GM18907 (cell line): ENCODE measurements at regions not wholly inside any gene's neighbourhood (a gene's known extent, or its start where the extent isn't known, plus 50 kb on each side); places are given as distances from the start of the nearest gene placed in this dataset.
A peak's percentile ranks its signal among the peaks of the same experiment; 100 is the strongest.

Experiments used
- ATAC-seq: cut with Tn5 transposase; IDR thresholded peaks from one replicate; pipeline ENCODE4 v1.9.1; 2021; ENCODE audit warnings: mild to moderate bottlenecking, moderate library complexity; ENCODE audit not compliant: unreplicated experiment

DNA sequence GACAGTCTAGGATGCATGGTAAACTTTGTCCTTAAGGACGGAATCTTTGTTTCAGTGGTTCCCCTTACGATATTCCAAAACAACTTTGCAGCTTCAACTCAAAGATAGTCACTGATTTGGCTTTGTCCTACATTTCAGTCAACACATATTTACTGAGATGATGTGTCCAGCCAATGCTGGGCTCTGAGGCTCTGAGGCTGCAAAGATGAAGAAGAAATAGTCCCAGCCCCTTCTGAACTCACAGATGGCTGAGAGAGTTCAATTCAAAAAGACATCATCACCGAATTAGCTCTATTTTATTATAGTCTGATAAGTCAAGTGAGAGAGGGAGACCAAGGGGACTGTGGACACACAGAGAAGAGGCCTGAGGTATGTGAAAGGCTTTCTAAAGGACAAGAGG, 544.0 kb downstream of the ACTL7B start:
- ATAC-seq: no peak

DNA sequence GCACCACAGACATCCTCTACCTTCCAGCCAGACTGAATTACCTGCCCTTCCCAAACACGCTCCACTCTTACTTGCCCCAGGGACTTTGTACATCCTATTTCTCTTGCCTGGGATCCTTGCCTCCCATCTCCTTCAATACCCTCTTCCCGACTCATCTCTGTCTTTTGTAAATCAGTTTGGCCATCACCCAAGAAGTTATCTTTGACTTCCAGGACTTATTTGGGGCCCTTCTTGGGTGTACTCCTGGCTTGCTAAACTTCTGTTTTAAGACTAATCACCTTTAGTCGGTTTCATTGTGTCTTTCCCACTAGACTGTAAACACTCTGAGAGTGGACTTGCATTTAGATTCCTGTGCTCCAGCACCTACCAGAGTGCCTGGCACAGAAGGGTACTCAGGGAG, 545.6 kb downstream of the ACTL7B start:
- no peak for ATAC-seq

DNA sequence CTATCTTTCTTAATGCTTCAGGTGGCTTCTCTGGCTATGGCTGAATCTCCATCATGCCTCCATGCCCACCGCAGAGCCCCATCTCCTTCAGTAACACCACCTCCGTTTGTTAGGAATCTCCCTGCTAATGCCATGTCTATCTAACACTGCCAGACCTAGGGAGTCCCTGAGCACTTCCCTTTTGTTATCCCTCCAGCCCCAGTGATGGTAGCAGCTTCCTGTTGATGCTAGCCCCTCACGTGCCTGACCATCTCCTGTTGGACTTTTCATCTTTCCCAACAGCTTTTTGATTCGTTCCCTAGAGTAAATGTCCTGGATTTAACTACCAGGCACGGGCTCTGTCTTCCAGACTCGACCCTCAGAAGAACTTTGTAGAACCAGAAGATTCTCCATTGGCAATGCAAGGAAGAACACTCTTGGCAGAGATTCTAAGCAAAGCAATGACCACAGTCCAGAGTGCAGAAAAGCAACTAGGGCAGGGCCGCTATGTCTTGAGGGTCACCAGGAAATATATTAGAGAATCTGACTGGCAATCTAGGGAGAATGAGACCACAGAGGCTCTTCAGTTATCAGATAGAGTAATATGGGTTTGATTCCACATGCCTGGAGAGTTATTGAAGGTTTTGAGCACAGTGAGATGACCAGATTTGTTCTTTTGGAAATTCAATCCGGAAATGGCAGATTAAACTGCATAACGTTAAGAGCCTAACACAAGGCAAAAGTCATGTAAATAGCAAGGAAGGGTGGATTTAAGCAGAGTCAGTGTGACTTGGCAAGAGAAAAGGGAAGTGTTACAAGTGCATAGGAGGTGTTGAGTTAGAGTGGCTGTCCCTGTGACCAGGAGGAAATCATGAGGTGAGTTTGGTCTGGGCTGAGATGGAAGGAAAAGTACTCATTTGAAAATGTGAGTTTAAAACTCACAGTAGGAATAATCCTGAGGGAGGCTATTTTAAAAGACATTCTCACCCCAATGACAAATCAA, 555.2 kb downstream of the ACTL7B start:
- no peak for ATAC-seq

DNA sequence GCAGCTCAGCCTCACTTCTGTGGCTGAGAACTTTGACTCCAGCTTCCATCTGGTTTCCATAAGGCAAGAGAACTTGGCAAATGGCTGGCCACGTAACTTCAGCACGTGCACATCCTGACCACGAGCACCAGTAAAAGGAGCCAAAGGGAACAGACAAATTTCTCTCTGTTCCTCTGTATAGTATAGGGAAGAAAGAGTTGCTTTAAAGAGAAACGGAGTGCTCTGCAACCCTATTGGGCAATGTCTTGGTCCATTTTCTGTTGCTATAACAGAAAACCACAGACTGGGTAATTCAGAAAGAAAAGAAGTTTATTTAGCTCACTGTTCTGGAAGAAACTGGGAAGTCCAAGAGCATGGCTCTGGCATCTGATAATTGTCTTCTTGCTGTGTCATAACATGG, 558.7 kb downstream of the ACTL7B start:
- no peak for ATAC-seq

DNA sequence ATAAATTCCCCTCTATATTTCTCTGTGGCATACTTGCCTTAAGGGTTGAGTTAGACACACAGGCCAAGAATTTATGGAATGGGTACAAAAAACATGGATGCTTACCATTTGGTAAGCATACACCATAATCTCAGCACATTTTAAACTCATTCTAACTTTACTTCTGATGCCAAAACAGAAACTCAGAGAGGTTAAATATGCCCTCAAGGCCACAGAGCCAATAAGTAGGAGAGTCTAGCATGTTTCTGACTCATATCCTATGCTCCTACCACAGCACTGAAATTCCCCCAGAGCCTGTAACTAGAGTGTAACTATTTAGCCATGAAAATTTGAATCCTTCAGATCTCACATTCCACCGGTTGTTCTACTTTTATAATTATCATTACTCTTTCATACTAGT, 559.7 kb downstream of the ACTL7B start:
- no peak for ATAC-seq

DNA sequence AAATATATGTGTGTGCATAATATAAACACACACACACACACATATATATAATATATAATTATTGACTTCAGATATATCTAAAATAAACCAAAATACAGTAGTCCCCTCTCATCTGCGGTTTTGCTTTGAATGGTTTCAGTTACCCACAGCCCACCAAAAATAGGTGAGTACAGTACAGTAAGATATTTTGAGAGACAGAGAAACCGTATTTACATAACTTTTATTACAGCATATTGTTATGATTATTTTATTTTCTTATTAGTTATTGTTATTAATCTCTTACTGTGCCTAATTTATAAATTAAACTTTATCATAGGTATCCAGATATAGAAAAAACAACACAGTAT, 564.2 kb downstream of the ACTL7B start:
- no peak for ATAC-seq

DNA sequence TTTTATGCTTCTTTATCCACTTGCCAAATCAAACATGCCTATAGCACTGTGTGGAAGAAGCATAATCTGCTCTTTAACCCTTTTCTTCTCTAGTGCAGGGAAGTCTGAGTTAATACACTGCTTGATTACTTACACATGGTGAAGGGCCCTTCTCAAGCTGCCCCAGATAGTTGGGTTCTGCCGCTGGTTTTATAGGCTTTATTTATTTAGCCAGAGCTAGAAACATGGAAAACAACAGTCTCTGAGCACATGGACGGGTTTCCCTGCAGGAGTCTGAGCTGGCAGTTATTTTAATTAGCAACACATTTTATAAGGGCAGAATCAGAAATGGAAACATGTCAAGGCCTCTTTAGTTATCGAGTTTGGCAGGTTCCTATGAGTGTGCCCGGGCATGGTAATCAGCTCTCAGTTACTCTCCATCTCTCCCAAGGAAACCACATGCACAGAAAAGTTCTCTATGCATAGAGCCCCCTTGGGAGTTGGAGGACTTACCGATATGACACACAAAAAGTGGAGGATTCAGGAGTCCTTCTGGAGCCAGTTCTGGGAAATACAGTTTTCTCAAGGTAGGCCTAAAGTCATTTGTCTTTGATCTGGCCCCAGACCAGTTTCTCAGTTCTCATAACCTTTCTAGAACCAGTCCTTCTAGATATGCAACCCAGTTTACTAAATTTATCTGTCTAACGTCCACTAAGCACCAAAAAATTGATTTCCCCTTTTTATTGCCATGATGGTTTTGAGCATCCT, 564.8 kb downstream of the ACTL7B start:
- ATAC-seq: no peak

DNA sequence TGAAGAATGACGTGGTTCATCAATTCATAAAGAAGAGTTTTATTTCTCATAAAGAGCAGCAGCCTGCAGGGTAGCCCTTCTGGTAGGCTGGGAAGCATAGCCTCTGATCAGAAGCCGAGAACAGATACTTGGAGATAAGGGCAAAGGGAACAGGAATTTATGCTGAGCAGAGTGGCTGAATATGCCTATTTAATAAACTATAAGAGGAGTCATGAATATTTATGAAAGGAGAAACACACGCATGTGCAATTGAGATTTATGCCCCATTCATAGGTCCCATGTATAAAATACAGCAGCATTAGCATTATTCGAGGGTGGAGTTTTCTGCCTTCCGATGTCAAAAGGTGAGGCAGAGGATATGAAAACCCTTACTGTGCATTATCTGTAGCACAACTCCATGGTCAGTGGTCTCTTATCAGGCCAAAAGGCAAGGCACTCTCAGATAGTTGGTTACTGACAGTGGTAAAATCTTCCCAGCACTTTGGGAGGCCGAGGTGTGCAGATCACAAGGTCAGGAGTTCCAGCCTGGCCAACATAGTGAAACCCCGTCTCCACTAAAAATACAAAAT, 569.1 kb downstream of the ACTL7B start:
- no peak for ATAC-seq

DNA sequence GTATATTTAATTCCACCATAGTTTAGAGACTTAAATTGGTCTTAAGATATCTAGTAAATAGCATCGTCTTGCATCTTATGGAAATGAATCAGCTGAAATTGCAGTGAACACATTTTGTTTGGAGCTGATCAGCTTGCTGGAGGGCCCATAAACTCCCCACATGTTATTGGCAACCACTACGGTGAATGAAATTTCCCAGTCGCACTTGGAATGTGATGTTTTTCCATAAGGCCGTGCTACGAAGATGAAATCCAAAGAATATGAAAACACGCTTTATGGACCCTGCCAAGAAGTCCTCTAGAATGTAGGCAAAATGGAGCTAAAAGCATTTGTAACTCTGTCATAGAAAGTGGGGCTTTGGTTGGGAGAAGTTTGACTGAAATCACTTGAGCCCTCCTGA, 572.1 kb downstream of the ACTL7B start:
- no peak for ATAC-seq

DNA sequence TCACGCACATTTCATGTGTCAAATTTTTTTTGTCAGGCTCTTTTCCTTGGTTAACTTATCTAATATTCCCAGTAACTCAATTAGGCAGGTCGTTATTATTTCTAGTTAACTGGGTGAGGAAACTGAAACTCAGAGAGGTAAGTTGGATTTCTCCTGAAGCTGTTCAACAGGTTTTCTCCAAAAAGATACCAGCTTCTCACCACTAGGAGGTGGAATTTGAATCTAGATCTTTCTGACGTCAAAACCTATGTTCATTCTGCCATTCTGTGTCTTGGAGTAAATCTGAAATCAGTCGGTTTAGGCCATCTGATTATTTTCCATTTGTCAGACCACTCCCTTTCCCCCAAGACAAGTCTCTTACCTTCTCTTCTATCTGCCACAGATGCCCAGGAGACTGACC, 572.9 kb downstream of the ACTL7B start:
- ATAC-seq: no peak

DNA sequence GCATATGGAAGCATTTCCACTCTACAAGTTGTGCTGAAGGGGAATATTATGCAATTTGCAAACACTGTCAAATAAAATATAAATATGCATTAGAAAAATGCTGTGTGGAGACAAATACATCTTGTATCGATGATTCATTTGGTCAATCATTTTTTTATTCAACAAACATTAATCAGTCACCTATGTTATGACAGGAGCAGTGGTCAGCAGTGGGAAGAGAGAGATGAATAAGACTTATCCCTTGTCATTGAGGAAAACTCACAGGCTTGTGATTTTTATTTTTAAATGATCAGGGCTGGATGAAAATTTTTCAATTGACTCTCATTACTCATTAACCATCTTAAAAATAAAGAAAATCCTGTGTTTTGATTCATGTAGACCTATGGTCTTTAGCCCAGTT, 574.1 kb downstream of the ACTL7B start:
- ATAC-seq: no peak

DNA sequence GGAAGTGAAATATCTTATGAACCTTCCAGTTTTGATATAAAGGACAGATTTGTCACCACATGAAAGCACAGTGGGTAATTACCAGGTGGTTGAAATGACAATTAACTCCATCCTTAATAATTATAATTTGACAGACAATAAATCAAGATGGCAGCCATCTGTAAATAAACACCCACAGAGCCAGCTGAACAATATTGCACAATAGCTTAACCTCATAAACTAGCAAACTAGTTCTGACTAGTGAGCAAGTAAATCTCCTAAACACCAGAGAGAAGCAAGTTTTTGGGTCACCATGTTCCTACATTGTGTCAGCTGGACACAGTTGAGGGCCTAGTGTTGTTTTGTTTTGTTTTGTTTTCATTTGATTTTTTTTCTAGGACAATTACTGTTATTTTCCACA, 577.4 kb downstream of the ACTL7B start:
- ATAC-seq: no peak

DNA sequence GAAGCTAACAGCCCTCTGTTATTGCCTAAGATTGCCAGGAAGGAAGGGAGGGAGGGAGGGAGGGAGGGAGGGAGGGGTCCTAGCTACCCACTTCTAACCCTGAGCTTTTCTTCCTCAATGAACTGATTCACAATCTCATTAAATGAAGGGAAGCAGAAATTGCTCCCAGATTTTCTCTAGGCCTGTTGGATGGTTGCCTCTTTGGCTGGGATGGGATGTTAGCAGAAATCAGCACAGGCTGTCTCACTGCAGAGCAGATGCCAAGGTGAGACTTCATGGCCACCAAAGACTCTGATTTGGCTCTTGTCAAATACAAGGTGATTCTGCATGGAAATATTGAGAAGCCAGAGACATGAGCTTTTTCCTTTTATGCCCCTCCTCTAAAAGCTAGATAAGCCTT, 578.6 kb downstream of the ACTL7B start:
- ATAC-seq: no peak

DNA sequence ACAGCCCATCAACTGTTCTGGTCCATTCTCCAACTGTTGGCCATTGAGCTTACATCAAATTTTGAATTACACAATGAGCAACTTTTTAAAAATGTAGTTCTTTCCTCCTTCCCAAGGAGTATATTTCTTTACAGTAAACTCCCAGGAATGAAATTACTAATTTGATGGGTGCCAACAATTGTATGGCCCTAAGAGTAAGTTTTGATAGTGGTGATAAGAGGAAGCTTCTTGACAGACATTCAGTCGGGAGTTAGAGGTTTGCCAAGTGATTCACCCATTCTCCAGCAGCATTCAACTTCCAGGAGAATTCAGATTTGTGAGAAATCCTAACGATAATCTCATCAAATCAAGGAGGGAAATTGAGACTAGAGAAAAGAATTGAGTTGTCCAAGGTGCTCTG, 579.9 kb downstream of the ACTL7B start:
- ATAC-seq: no peak

DNA sequence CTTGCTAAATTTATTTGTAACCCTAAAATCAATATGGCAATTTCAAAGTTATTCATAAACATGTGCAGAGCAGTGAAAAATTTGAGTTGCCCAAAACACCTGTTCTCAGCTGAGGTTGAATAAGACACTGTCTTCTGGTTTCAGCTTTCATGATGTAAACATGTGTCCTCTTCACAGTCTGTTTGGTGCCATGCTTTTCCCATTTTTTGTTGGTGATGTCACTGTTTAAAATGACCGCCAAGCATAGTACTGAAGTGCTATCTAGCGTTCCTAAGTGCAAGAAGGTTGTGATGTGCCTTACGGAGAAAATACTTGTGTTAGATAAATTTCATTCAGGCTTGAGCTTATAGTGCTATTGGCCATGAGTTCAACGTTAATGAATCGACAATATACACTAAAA, 580.8 kb downstream of the ACTL7B start:
- no peak for ATAC-seq

DNA sequence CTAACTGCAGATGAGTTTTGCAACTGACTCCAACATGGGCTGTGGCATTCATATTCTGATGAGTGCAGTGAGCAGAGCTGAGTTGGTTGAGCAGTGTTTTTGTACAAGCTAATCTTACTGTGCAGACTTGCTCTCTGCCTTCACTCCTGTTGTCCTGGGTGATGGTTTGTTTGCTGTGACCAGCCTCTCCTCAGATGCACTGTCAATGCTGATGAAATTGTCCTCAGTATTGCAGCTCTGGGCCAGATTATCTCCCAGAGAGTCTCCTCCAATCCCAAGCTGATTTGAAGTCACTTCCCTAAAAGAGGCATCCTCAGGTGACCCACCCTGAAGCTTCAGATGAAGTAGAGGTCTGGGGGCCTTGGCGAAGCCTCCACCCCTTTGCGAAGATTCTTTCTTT, 581.8 kb downstream of the ACTL7B start:
- no peak for ATAC-seq

DNA sequence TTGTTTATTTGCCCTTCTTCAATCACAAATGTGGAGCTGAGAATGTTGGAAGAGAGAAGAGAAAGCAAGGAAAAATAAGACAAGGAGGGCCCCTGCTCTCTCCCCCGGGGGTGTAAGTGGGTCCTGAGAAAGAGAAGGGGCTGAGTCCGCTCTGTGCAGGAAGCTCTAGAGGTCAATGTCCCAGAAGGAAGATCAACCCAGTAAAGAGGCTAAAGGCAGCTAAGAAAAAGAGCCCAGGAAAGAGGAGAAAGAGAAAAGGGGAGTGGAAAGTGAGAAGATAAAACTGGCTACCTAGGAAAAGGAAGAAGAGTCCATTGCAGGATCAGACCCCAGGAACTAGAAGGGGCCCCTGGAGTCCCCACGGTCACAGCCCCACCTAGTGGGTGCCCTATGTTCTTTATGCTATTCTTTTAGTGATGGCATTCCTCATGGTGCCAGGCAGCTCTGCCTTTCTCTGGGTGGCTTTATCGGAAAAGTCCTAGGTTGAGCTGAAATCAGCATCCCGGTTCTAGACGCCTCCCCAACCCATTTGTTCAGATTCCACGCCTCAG, 583.4 kb downstream of the ACTL7B start:
- peak; percentile 45 for ATAC-seq

DNA sequence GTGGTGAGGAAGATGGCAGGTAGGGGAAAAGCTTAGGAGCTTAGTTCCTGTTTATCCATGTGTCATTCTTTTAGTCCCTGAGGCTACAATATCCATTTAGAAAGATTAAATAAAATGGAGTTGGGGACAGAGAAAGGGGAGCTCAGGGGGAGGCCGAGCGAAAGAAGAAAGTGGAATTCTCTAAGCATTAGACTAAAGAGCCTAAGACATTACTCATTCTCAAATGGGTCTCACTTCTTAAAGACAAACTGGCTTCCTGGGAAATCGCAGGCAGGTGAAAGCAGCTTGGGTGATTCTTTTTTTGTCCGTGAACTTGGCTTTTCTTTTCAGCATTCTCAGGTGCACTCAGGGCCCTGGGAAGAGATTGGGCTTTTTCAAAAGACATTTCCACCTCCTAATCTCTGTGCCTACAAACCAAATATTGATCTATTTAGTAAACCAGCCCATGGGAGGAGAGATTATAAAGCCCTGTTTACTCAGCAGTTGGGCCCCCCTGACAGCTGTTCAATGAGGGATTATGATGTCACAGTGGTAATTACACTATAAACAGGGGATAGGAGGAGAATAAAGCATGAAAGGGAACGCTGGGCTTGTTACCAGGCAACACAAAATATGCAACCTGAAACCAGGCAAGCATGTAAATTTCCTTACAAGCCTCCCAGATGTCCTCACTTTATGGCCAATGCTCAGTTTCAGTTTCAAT, 584.0 kb downstream of the ACTL7B start:
- no peak for ATAC-seq

DNA sequence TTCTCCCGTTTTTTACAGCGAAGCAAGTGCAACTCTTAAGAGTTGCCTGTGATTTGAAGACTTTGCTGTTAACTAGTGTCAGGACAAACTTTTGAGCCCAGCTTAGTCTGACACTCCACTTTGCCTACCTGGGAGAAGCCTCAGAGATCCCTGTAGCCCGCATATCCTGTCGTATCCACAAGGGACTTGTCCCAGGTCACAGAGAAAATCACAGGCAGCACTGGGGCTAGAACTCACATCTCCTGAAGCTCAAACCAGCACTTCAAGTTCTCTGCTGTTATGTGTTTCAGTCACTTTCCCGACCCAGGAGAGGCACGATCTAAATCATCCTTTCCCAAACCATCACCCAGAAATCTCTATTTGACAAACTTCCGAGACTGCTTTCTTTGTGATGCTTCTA, 584.5 kb downstream of the ACTL7B start:
- ATAC-seq: no peak

DNA sequence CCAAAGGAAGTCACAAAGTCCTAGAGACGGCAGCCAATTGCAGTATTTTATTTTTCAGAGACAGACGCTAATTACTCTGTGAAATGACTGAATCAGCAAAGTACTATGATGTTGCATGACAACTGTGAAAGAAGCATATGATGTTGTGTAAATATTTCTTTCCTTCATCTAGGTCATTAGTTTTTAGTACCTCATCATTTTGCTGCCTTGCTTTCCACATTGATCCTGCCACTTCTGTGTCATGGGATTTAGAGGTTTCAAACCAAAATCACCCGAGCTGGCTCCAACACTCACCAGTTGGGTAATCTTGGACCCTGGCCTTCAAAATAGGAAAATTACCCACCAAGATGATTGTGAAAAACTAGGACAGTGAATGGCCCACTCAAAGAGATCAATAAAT, 585.2 kb downstream of the ACTL7B start:
- no peak for ATAC-seq

DNA sequence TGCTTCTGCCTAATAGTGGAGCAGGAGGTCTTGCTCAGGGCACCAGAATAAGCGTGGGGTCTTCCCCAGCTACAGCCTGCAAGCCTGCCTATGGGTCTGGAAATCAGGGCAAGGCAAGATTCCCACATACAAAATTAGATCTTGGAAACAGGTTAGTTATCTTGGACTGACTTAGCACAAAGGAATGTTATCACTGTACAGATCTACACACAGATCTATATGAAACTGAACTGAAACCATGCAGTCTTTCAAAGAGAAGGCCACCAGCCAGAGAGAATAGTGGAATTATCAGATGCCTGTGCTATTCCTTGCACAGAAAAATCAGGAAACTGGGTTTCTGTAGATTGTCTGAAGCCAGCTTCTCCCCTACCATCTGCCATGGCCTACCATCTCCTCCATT, 585.7 kb downstream of the ACTL7B start:
- no peak for ATAC-seq
